Prostate gland (tissue), 2 donors: ENCODE measurements at regions not wholly inside any gene's neighbourhood (a gene's known extent, or its start where the extent isn't known, plus 50 kb on each side); places are given as distances from the start of the nearest gene placed in this dataset.

ENCODE experiments used
- DNase-seq: peaks from one replicate; pipeline ENCODE4 v3.0.0-alpha.2; 2019; ENCODE audit warnings: low spot score
- H3K27ac ChIP-seq, 2 donors: fragments of 200-600 bp; sonication (generic); 2 replicates each; pipeline ENCODE4 v1.5.1; 2017 to 2019
- H3K27me3 ChIP-seq: fragments of 200-600 bp; sonication (generic); replicated peaks from 2 replicates; pipeline ENCODE4 v1.5.1; 2019; ENCODE audit not compliant: insufficient read depth
- H3K36me3 ChIP-seq, 2 donors: fragments of 200-600 bp; sonication (generic); 1 replicate in 1 of 2; 2 replicates in 1 of 2; pipeline versions ENCODE4 v1.5.1 to v1.8.1; 2017 to 2019
- H3K4me1 ChIP-seq: fragments of 200-600 bp; sonication (generic); replicated peaks from 2 replicates; pipeline ENCODE4 v1.5.1; 2019
- H3K4me3 ChIP-seq, 2 donors: fragments of 200-600 bp; sonication (generic); 2 replicates each; pipeline ENCODE4 v1.5.1; 2017 to 2019
- H3K9me3 ChIP-seq: fragments of 200-600 bp; sonication (generic); 2 replicates; pipeline ENCODE4 v1.5.1; 2017
- CTCF ChIP-seq, 4 experiments: fragments of 200-600 bp in 2 of 4; fragments of 450-650 bp in 2 of 4; sonication (generic) in 2 of 4; IDR thresholded peaks; 1 replicate in 3 of 4; 2 replicates in 1 of 4; pipeline ENCODE4 v1.5.1; 2016 to 2019; ENCODE audit warnings: antibody characterized with exemption in 4 of 4, mild to moderate bottlenecking in 2 of 4, moderate library complexity in 2 of 4
- POLR2A ChIP-seq: fragments of 450-650 bp; IDR thresholded peaks from one replicate; pipeline ENCODE4 v1.6.1; 2016; ENCODE audit warnings: antibody characterized with exemption, mild to moderate bottlenecking
- POLR2AphosphoS5 ChIP-seq: sonication (generic); formaldehyde crosslinking; IDR thresholded peaks from one replicate; pipeline ENCODE4 v1.6.1; 2017; ENCODE audit warnings: antibody characterized with exemption
- WGBS: methylation state at CpG from one replicate; pipeline ENCODE4 v1.1.5; 2018; 5-methylcytosine and 5-hydroxymethylcytosine counted together
- intact Hi-C: fragments of 100-400 bp; cut with DNase I; formaldehyde crosslinking; loops from one replicate; pipeline ENCODE4 v1.14.2; 2022

- H3K27me3 ChIP-seq: peaks cover 2% of the 10 kb centered on the region
- no peak for DNase-seq
- no peak overlapping the region for H3K27ac ChIP-seq
- H3K36me3 ChIP-seq: no peaks in the 10 kb centered on the region
- H3K9me3 ChIP-seq: no peaks in the 10 kb centered on the region
- H3K4me3 ChIP-seq: no peak overlapping the region
- 65% methylated on average over 4 of the region's 4 CpGs for WGBS
- intact Hi-C loops: no loop called here
- H3K4me1 ChIP-seq: no peaks in the 10 kb centered on the region
- no peak for TF ChIP-seq CTCF (IDR thresholded peaks at IDR 0.05)
- TF ChIP-seq POLR2A: no peak
- TF ChIP-seq POLR2AphosphoS5: no peak
Measured at GRCh38 chr14:46058964-46059563, 592.5 kb downstream of the RPL10L start.

GRCh38 chr14:46057799-46058198, 593.8 kb downstream of the RPL10L start:
- Histone ChIP-seq H3K27ac (no peak overlapping the region), H3K9me3 (no peaks in the 10 kb centered on the region), H3K4me1 (no peaks in the 10 kb centered on the region), H3K4me3 (no peak overlapping the region), H3K36me3 (no peaks in the 10 kb centered on the region), H3K27me3 (peaks cover 2% of the 10 kb centered on the region)
- no peak for TF ChIP-seq POLR2A
- TF ChIP-seq POLR2AphosphoS5: no peak
- no peak for TF ChIP-seq CTCF (IDR thresholded peaks at IDR 0.05)
- intact Hi-C loops: no loop called here
- no peak for DNase-seq

- Histone ChIP-seq H3K27ac (no peak overlapping the region), H3K27me3 (peaks cover 2% of the 10 kb centered on the region), H3K4me1 (no peaks in the 10 kb centered on the region), H3K9me3 (no peaks in the 10 kb centered on the region), H3K36me3 (no peaks in the 10 kb centered on the region), H3K4me3 (no peak overlapping the region)
- no peak for DNase-seq
- intact Hi-C loops: no loop called here
- 39% methylated on average over 2 of the region's 2 CpGs for WGBS
- TF ChIP-seq POLR2AphosphoS5: no peak
Measured at GRCh38 chr14:46054526-46054925, 597.1 kb downstream of the RPL10L start.

GRCh38 chr14:46053221-46053620, 598.4 kb downstream of the RPL10L start:
- Histone ChIP-seq H3K27ac (no peak overlapping the region), H3K36me3 (no peaks in the 10 kb centered on the region), H3K27me3 (peaks cover 2% of the 10 kb centered on the region), H3K4me3 (no peak overlapping the region), H3K4me1 (no peaks in the 10 kb centered on the region), H3K9me3 (no peaks in the 10 kb centered on the region)
- intact Hi-C loops: no loop called here
- DNase-seq: no peak
- TF ChIP-seq CTCF (IDR thresholded peaks at IDR 0.05): no peak
- no peak for TF ChIP-seq POLR2AphosphoS5
- no peak for TF ChIP-seq POLR2A
- WGBS: 58% methylated on average over 1 of the region's 1 CpG

GRCh38 chr14:46051796-46052195, 599.8 kb downstream of the RPL10L start:
- TF ChIP-seq POLR2A: no peak
- H3K27me3 ChIP-seq: peaks cover 2% of the 10 kb centered on the region
- WGBS: 67% methylated on average over 1 of the region's 1 CpG
- H3K27ac ChIP-seq: no peak overlapping the region
- no peaks in the 10 kb centered on the region for H3K9me3 ChIP-seq
- no peak for DNase-seq
- H3K4me1 ChIP-seq: no peaks in the 10 kb centered on the region
- intact Hi-C loops: no loop called here
- H3K36me3 ChIP-seq: no peaks in the 10 kb centered on the region
- H3K4me3 ChIP-seq: no peak overlapping the region

- no peaks in the 10 kb centered on the region for H3K4me1 ChIP-seq
- TF ChIP-seq CTCF (IDR thresholded peaks at IDR 0.05) (no peak), POLR2AphosphoS5 (no peak), POLR2A (no peak)
- DNase-seq: no peak
- H3K4me3 ChIP-seq: no peak overlapping the region
- intact Hi-C loops: no loop called here
- 53% methylated on average over 3 of the region's 3 CpGs for WGBS
- no peaks in the 10 kb centered on the region for H3K27me3 ChIP-seq
- no peaks in the 10 kb centered on the region for H3K36me3 ChIP-seq
- H3K27ac ChIP-seq: no peak overlapping the region
- no peaks in the 10 kb centered on the region for H3K9me3 ChIP-seq
Measured at GRCh38 chr14:46048127-46048526, 603.5 kb downstream of the RPL10L start.
